HepG2 (cell line): ENCODE measurements at regions not wholly inside any gene's neighbourhood (a gene's known extent, or its start where the extent isn't known, plus 50 kb on each side); places are given as distances from the start of the nearest gene placed in this dataset.

ENCODE experiments used
- ATAC-seq: fragments of 200-7000 bp; cut with Tn5 transposase; 3 replicates; pipeline ENCODE4 v1.9.1; 2020; ENCODE audit warnings: mild to moderate bottlenecking, moderate library complexity
- BruUV-seq: library from RNA; stranded (reverse); fragments of 400-500 nt; replicated peaks from 2 replicates; lab custom pipeline; 2021; lab: Mats Ljungman, UMichigan
- CTCF ChIA-PET: fragments of 300-600 bp; formaldehyde crosslinking; extraction: SDS; loops from one replicate; lab custom pipeline; 2021; ENCODE audit warnings: low total read pairs, inconsistent platforms, low intra/inter-chr PET ratio; lab: Yijun Ruan, JAX
- POLR2A ChIA-PET: fragments of 350-600 bp; sonication (Branson Sonifier 250); formaldehyde crosslinking; loops from one replicate; lab custom pipeline; 2020; ENCODE audit warnings: antibody characterized with exemption, inconsistent platforms; lab: Yijun Ruan, JAX
- DNase-seq: peaks from one replicate; pipeline ENCODE4 v3.0.0-alpha.2; 2015; ENCODE audit warnings: low spot score
- FAIRE-seq: peaks from 3 replicates; lab custom pipeline; 2011; peaks lifted over from hg19 to GRCh38; lab: Jason Lieb, UNC
- H2AFZ ChIP-seq: one replicate; pipeline ENCODE4 v1.6.1; 2011; ENCODE audit warnings: low read length, inconsistent platforms
- H3K27ac ChIP-seq: fragments of 300-600 bp; 3 replicates; pipeline ENCODE4 v1.8.0; 2011; ENCODE audit warnings: mixed run types, mild to moderate bottlenecking, mixed read lengths, low read length, inconsistent platforms; ENCODE audit not compliant: insufficient read depth; ENCODE audit errors: extremely low read length
- H3K27me3 ChIP-seq, 2 experiments: fragments of 200-600 bp in 1 of 2; 2 replicates in 1 of 2; 3 replicates in 1 of 2; pipeline versions ENCODE4 v1.6.0 to v1.8.0; 2011; ENCODE audit warnings: low read length in 2 of 2, mild to moderate bottlenecking in 2 of 2, moderate library complexity in 2 of 2, inconsistent platforms in 1 of 2; ENCODE audit not compliant: insufficient read depth in 2 of 2, control insufficient read depth in 1 of 2
- H3K36me3 ChIP-seq, 2 experiments: fragments of 200-600 bp in 1 of 2; replicated peaks in 1 of 2; 2 replicates in 1 of 2; 3 replicates in 1 of 2; pipeline versions ENCODE4 v1.5.1 to v1.8.0; 2011; ENCODE audit warnings: low read length in 2 of 2, inconsistent platforms in 1 of 2; ENCODE audit not compliant: insufficient read depth in 2 of 2, control insufficient read depth in 1 of 2
- H3K4me1 ChIP-seq: 2 replicates; pipeline ENCODE4 v1.5.1; 2012; ENCODE audit warnings: low read length, inconsistent platforms; ENCODE audit not compliant: insufficient read depth
- H3K4me2 ChIP-seq: 2 replicates; pipeline ENCODE4 v1.6.0; 2011; ENCODE audit warnings: low read depth, low read length, inconsistent platforms
- H3K4me3 ChIP-seq, 3 experiments: fragments of 200-600 bp in 1 of 3; sonication (generic), shearing (Covaris generic) in 1 of 3; replicated peaks in 1 of 3; 2 replicates each; pipeline ENCODE4 v1.5.1; 2011 to 2016; ENCODE audit warnings: low read length in 3 of 3, inconsistent platforms in 2 of 3, low read depth in 2 of 3, mild to moderate bottlenecking in 2 of 3, control low read depth in 1 of 3, mixed read lengths in 1 of 3; ENCODE audit not compliant: insufficient read depth in 1 of 3
- H3K79me2 ChIP-seq: one replicate; pipeline ENCODE4 v1.6.1; 2011; ENCODE audit warnings: low read length, inconsistent platforms; ENCODE audit not compliant: insufficient read depth
- H3K9ac ChIP-seq: 2 replicates; pipeline ENCODE4 v1.6.0; 2011; ENCODE audit warnings: mild to moderate bottlenecking, low read depth, low read length, inconsistent platforms; ENCODE audit not compliant: insufficient read depth
- H3K9me3 ChIP-seq: 2 replicates; pipeline ENCODE4 v1.5.1; 2012; ENCODE audit warnings: mild to moderate bottlenecking, low read length
- H4K20me1 ChIP-seq: 2 replicates; pipeline ENCODE4 v1.6.0; 2011; ENCODE audit warnings: inconsistent platforms, mild to moderate bottlenecking, low read length, moderate library complexity; ENCODE audit not compliant: insufficient read depth
- GLI4 ChIP-seq: sonication (generic); formaldehyde crosslinking; IDR thresholded peaks from 2 replicates; pipeline ENCODE4 v1.5.1; 2020; ENCODE audit warnings: missing genetic modification reagents, mild to moderate bottlenecking, moderate library complexity, borderline replicate concordance
- GRHL1 ChIP-seq: sonication (generic); formaldehyde crosslinking; conservative IDR thresholded peaks from 2 replicates; pipeline ENCODE4 v1.8.0; 2022; ENCODE audit warnings: missing genetic modification reagents
- NFYC ChIP-seq: IDR thresholded peaks from 2 replicates; pipeline ENCODE4 v1.6.1; 2016; ENCODE audit warnings: missing genetic modification reagents, missing compliant biosample characterization
- RERE ChIP-seq: IDR thresholded peaks from 2 replicates; pipeline ENCODE4 v1.6.1; 2016; ENCODE audit warnings: low read depth, missing genetic modification reagents, missing compliant biosample characterization
- SMAD1 ChIP-seq: sonication (generic); formaldehyde crosslinking; IDR thresholded peaks from 2 replicates; pipeline ENCODE4 v1.4.0; 2020; ENCODE audit warnings: missing genetic modification reagents, low read depth, mild to moderate bottlenecking, borderline replicate concordance
- SNAPC5 ChIP-seq: sonication (generic); formaldehyde crosslinking; IDR thresholded peaks from 2 replicates; pipeline ENCODE4 v1.8.1; 2023; ENCODE audit warnings: mild to moderate bottlenecking, missing genetic modification reagents, borderline replicate concordance
- SOX5 ChIP-seq: IDR thresholded peaks from 2 replicates; pipeline ENCODE4 v1.6.1; 2016; ENCODE audit warnings: borderline replicate concordance
- TFE3 ChIP-seq: IDR thresholded peaks from 2 replicates; pipeline ENCODE4 v1.6.1; 2016
- THYN1 ChIP-seq: sonication (generic); formaldehyde crosslinking; IDR thresholded peaks from 2 replicates; pipeline ENCODE4 v1.8.1; 2023; ENCODE audit warnings: low read depth, mild to moderate bottlenecking, moderate library complexity, missing genetic modification reagents, borderline replicate concordance
- TIGD3 ChIP-seq: sonication (generic); formaldehyde crosslinking; IDR thresholded peaks from 2 replicates; pipeline ENCODE4 v1.5.1; 2020; ENCODE audit warnings: mild to moderate bottlenecking, missing genetic modification reagents, borderline replicate concordance
- ZNF367 ChIP-seq: sonication (generic); formaldehyde crosslinking; IDR thresholded peaks from 2 replicates; pipeline ENCODE4 v1.4.0; 2020; ENCODE audit warnings: missing genetic modification reagents, borderline replicate concordance
- ZNF816 ChIP-seq: sonication (generic); formaldehyde crosslinking; IDR thresholded peaks from 2 replicates; pipeline ENCODE4 v1.8.0; 2022; ENCODE audit warnings: missing genetic modification reagents, mild to moderate bottlenecking, borderline replicate concordance
- WGBS: methylation state at CpG from one replicate; pipeline ENCODE4 v1.1.6; 2017; ENCODE audit warnings: low lambda C conversion rate; 5-methylcytosine and 5-hydroxymethylcytosine counted together
- in situ Hi-C: cut with HindIII; loops from 2 replicates; pipeline ENCODE4 v1.10.0; 2017; ENCODE audit warnings: low pct_unique_long_range_greater_than_20kb; ENCODE audit not compliant: extremely low pct_ligation_motif_present
- intact Hi-C: fragments of 100-400 bp; cut with micrococcal nuclease; formaldehyde crosslinking; loops from one replicate; pipeline ENCODE4 v1.10.0; 2022; ENCODE audit not compliant: unreplicated experiment

- no peak for TF ChIP-seq GRHL1 (CRISPR knock-in tag)
- TF ChIP-seq SOX5 (CRISPR knock-in tag) = 0 out of 2 replicates have a peak, but pooled peaks have one; percentile 21
- TF ChIP-seq THYN1 (CRISPR knock-in tag) = no peak
- TF ChIP-seq SNAPC5 (CRISPR knock-in tag) = no peak
- TF ChIP-seq TIGD3 = no peak
- TF ChIP-seq, all 625 proteins: peak for 13
These were observed 389.7 kb downstream of the SOX9 start (continued) for GRCh38 chr17:72510351-72511016.

GRCh38 chr17:72511242-72511641, 390.4 kb downstream of the SOX9 start:
- Histone ChIP-seq H3K4me3 (no peak overlapping the region), H3K27ac (no peak overlapping the region), H3K4me2 (no peak overlapping the region), H2AFZ (no peak overlapping the region), H3K27me3 (no peaks in the 10 kb centered on the region), H3K4me1 (peaks cover 74% of the 10 kb centered on the region), H3K36me3 (no peaks in the 10 kb centered on the region), H3K9me3 (no peaks in the 10 kb centered on the region), H3K79me2 (peaks cover 88% of the 10 kb centered on the region), H3K9ac (no peak overlapping the region), H4K20me1 (peaks cover 4% of the 10 kb centered on the region; the same call in 1 of the 2 replicates)
- FAIRE-seq = no peak
- no peak for DNase-seq
- ChIA-PET POLR2A (interaction anchor here (1.0 to 1.1 kb wide), 3 partner anchors 8 to 97 kb away, joined by 3 read pairs; no protein-coding TSS in a partner anchor), CTCF (no interaction called here)
- no peak for ATAC-seq
- 88% methylated on average over 7 of the region's 7 CpGs for WGBS
- BruUV-seq = no TSS peak
- intact Hi-C loops (no loop called here), in situ Hi-C loops (no loop called here)
- TF ChIP-seq ZNF367 (CRISPR knock-in tag) (no peak), TFE3 (no peak), SMAD1 (CRISPR knock-in tag) (no peak), RERE (no peak), NFYC (no peak), GLI4 (CRISPR knock-in tag) (no peak), ZNF816 (CRISPR knock-in tag) (no peak)
